LNCaP clone FGC (cell line): ENCODE measurements at regions not wholly inside any gene's neighbourhood (a gene's known extent, or its start where the extent isn't known, plus 50 kb on each side); places are given as distances from the start of the nearest gene placed in this dataset.

Experiments
- DNase-seq: peaks from one replicate; pipeline ENCODE4 v3.0.0-alpha.2; 2011; ENCODE audit warnings: low read depth
- H3K4me3 ChIP-seq: 2 replicates; pipeline ENCODE4 v1.5.1; 2011; ENCODE audit warnings: mild to moderate bottlenecking, low read depth, low read length, control low read depth
- CTCF ChIP-seq: IDR thresholded peaks from 2 replicates; pipeline ENCODE4 v1.5.1; 2012; ENCODE audit warnings: mild to moderate bottlenecking; ENCODE audit not compliant: control insufficient read depth, insufficient read depth; ENCODE audit errors: extremely low read depth

GRCh38 chr4:123262080-123262479 lies 134.5 kb upstream of the SPRY1 start:
- no peak for DNase-seq
- H3K4me3 ChIP-seq = no peak overlapping the region
- TF ChIP-seq CTCF = no peak

- no peak overlapping the region for H3K4me3 ChIP-seq
- peak; percentile 76 for DNase-seq
- no peak for TF ChIP-seq CTCF
These were observed 131.2 kb upstream of the SPRY1 start for GRCh38 chr4:123265443-123265842.

- DNase-seq = no peak
- no peak overlapping the region for H3K4me3 ChIP-seq
- TF ChIP-seq CTCF = no peak
These were observed 130.4 kb upstream of the SPRY1 start for GRCh38 chr4:123266221-123266620.

- DNase-seq = no peak
- no peak overlapping the region for H3K4me3 ChIP-seq
- no peak for TF ChIP-seq CTCF
These were observed 117.8 kb upstream of the SPRY1 start for GRCh38 chr4:123278755-123279154.

- no peak overlapping the region for H3K4me3 ChIP-seq
- TF ChIP-seq CTCF = no peak
- DNase-seq = no peak
These were observed 113.2 kb upstream of the SPRY1 start for GRCh38 chr4:123283371-123283895.

GRCh38 chr4:123284168-123284567 lies 112.4 kb upstream of the SPRY1 start:
- DNase-seq = peak; percentile 54
- TF ChIP-seq CTCF = no peak
- no peak overlapping the region for H3K4me3 ChIP-seq

GRCh38 chr4:123286903-123287466 lies 109.6 kb upstream of the SPRY1 start:
- no peak overlapping the region for H3K4me3 ChIP-seq
- TF ChIP-seq CTCF = no peak
- DNase-seq = no peak
